HG03520 (cell line): ENCODE measurements at regions not wholly inside any gene's neighbourhood (a gene's known extent, or its start where the extent isn't known, plus 50 kb on each side); places are given as distances from the start of the nearest gene placed in this dataset.
"Not testable (repeated sequence)": the region's sequence is repeated elsewhere in the genome, so short reads cannot be mapped to it uniquely, and the experiment has no call there.

ENCODE experiments used
- ATAC-seq: cut with Tn5 transposase; IDR thresholded peaks from one replicate; pipeline ENCODE4 v1.9.1; 2021; ENCODE audit warnings: mild to moderate bottlenecking, moderate library complexity; ENCODE audit not compliant: unreplicated experiment

- ATAC-seq, result not testable (repeated sequence)
Observed at GRCh38 chr3:75840160-75840559, 54.8 kb upstream of the ZNF717 start.

- not testable (repeated sequence) for ATAC-seq
Observed at GRCh38 chr3:75850301-75851008, 65.1 kb upstream of the ZNF717 start.

GRCh38 chr3:75863130-75863529 lies 77.8 kb upstream of the ZNF717 start:
- ATAC-seq, result no peak

- no peak for ATAC-seq
Observed at GRCh38 chr3:75863878-75864277, 78.5 kb upstream of the ZNF717 start.

GRCh38 chr3:75883719-75884118 lies 98.4 kb upstream of the ZNF717 start:
- not testable (repeated sequence) for ATAC-seq

GRCh38 chr3:75886971-75887526 lies 101.7 kb upstream of the ZNF717 start:
- ATAC-seq, result no peak

GRCh38 chr3:75894234-75894633 lies 108.9 kb upstream of the ZNF717 start:
- ATAC-seq, result no peak

GRCh38 chr3:75896265-75896664 lies 110.9 kb upstream of the ZNF717 start:
- no peak for ATAC-seq

GRCh38 chr3:75901446-75901845 lies 116.1 kb upstream of the ZNF717 start:
- not testable (repeated sequence) for ATAC-seq

GRCh38 chr3:75906555-75907112 lies 121.3 kb upstream of the ZNF717 start:
- ATAC-seq, result no peak

GRCh38 chr3:75913800-75914350 lies 128.5 kb upstream of the ZNF717 start:
- ATAC-seq, result no peak

GRCh38 chr3:75914741-75915140 lies 129.4 kb upstream of the ZNF717 start:
- not testable (repeated sequence) for ATAC-seq

- ATAC-seq, result no peak
Observed at GRCh38 chr3:75938921-75939320, 153.6 kb upstream of the ZNF717 start.

- no peak for ATAC-seq
Observed at GRCh38 chr3:75951941-75952340, 166.6 kb upstream of the ZNF717 start.

GRCh38 chr3:75960031-75960430 lies 174.7 kb upstream of the ZNF717 start:
- ATAC-seq, result not testable (repeated sequence)

GRCh38 chr3:75962054-75962453 lies 176.7 kb upstream of the ZNF717 start:
- not testable (repeated sequence) for ATAC-seq

- no peak for ATAC-seq
Observed at GRCh38 chr3:75967071-75967470, 181.7 kb upstream of the ZNF717 start.

- no peak for ATAC-seq
Observed at GRCh38 chr3:75978686-75979085, 193.3 kb upstream of the ZNF717 start.

- no peak for ATAC-seq
Observed at GRCh38 chr3:75981401-75981800, 196.1 kb upstream of the ZNF717 start.

- ATAC-seq, result no peak
Observed at GRCh38 chr3:75982151-75982550, 196.8 kb upstream of the ZNF717 start.

GRCh38 chr3:75983111-75983510 lies 197.8 kb upstream of the ZNF717 start:
- ATAC-seq, result no peak
